ENCODE measurements at regions not wholly inside any gene's neighbourhood (a gene's known extent, or its start where the extent isn't known, plus 50 kb on each side); places are given as distances from the start of the nearest gene placed in this dataset.

DNA sequence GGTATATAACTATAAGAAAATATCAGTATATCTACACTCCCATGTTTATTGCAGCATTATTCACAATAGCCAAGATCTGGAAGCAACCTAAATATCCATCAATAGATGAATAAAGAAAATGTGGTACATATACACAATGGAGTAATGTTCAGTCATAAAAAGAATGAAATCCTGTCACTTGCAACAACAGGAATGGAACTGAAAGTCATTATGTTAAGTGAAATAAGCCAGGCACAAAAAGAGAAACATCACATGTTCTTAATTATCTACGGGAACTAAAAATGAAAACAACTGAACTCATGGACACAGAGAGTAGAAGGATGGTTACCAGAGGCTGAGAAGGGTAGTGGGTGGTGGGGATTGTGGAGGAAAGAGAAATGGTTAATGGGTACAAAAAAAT lies 665.2 kb downstream of the TBC1D4 start:
- no peak for DNase-seq (ENCODE audit: extremely low spot score)
- intact Hi-C loops (cut with DNase I), result no loop called here
- Histone ChIP-seq H3K4me3 (no peak overlapping the region), H3K27me3 (no peaks in the 10 kb centered on the region), H3K36me3 (no peaks in the 10 kb centered on the region), H3K27ac (replicated peaks in 1 of 4) (no peak overlapping the region), H3K9me3 (peaks cover 0 to 9% (median 0%) of the 10 kb centered on the region in 4 donors), H3K4me1 (no peaks in the 10 kb centered on the region)
- TF ChIP-seq, protein P1, sequence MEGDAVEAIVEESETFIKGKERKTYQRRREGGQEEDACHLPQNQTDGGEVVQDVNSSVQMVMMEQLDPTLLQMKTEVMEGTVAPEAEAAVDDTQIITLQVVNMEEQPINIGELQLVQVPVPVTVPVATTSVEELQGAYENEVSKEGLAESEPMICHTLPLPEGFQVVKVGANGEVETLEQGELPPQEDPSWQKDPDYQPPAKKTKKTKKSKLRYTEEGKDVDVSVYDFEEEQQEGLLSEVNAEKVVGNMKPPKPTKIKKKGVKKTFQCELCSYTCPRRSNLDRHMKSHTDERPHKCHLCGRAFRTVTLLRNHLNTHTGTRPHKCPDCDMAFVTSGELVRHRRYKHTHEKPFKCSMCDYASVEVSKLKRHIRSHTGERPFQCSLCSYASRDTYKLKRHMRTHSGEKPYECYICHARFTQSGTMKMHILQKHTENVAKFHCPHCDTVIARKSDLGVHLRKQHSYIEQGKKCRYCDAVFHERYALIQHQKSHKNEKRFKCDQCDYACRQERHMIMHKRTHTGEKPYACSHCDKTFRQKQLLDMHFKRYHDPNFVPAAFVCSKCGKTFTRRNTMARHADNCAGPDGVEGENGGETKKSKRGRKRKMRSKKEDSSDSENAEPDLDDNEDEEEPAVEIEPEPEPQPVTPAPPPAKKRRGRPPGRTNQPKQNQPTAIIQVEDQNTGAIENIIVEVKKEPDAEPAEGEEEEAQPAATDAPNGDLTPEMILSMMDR (IDR thresholded peaks at IDR 0.05), result no peak
- TF ChIP-seq EP300 (IDR thresholded peaks at IDR 0.05) (no peak), POLR2A (IDR thresholded peaks at IDR 0.05; ENCODE audit: low read depth) (no peak)
- WGBS, result 57% methylated on average over 1 of the region's 1 CpG

DNA sequence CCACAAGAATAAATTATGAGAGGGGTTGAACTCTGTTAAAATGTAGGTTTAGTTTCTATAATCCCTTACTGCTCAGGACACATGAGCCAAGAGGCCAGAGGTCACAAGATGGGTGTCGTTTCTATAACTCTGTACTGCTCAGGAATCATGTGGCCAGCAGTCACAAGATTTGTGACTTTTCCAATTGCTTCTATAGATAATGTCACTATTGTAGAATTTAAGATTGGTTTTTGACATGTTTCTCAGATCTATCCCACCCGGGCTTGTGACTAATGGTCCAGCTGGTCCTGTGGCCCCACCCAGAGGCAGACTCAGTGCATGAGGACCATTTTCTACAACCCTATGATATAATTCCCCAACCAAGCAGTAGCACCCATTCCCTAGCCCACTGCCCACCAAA lies 662.0 kb upstream of the KLF12 start:
- 85% methylated on average over 2 of the region's 2 CpGs for WGBS
- H3K9me3 ChIP-seq, result peaks cover 0 to 5% (median 0%) of the 10 kb centered on the region in 4 donors
- no peaks in the 10 kb centered on the region for H3K36me3 ChIP-seq
- TF ChIP-seq, protein P1 (IDR thresholded peaks at IDR 0.05), result no peak
- H3K4me3 ChIP-seq, result no peak overlapping the region
- H3K4me1 ChIP-seq, result no peaks in the 10 kb centered on the region
- intact Hi-C loops (cut with DNase I), result no loop called here
- H3K27me3 ChIP-seq, result no peaks in the 10 kb centered on the region
- no peak for DNase-seq (ENCODE audit: extremely low spot score)
- H3K27ac ChIP-seq (replicated peaks in 1 of 4), result no peak overlapping the region

DNA sequence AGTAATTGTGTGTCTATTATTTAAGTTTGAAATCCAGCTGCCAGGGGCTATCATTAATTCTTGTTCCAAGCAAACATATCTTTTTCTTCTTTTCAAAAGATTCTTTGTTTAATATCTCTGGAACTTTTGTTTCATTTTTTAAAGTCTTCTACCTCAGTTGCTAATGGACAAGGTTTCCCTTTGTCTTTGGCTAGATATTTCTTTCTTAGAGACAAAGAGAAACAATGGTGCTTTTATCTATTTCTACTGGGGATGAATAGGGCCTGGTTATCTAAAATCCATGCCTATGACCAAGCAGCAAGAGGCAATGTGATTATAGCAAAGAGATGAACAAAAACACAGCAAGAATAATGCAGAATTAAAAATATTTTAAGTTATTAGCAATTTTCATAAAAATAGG lies 661.3 kb upstream of the KLF12 start:
- Histone ChIP-seq H3K4me1 (no peaks in the 10 kb centered on the region), H3K4me3 (no peak overlapping the region), H3K27me3 (no peaks in the 10 kb centered on the region), H3K9me3 (peaks cover 0 to 9% (median 3%) of the 10 kb centered on the region in 4 donors), H3K36me3 (no peaks in the 10 kb centered on the region), H3K27ac (replicated peaks in 1 of 4) (no peak overlapping the region)
- no peak for DNase-seq (ENCODE audit: extremely low spot score)
- intact Hi-C loops (cut with DNase I), result no loop called here
- TF ChIP-seq POLR2A (IDR thresholded peaks at IDR 0.05; ENCODE audit: low read depth), result no peak

DNA sequence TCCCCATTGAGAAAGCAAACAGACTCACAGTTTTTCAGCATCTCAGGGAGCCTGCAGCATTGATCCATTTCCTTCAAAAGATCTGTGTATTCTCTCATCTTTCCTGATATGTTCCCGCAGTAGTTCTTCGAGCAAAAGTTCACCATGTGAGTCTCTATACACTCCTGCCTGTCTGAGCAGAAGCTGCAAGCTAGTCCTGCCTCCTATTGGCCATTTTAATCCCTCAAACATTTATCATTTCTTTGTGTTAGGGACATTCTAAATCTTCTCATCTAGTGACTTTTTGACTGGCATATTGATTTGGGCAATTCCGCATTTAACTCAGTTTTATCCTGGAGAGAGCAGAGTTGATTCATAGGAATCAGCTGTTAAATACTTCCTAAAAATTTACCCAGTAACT lies 660.4 kb upstream of the KLF12 start:
- Histone ChIP-seq H3K27me3 (no peaks in the 10 kb centered on the region), H3K4me1 (no peaks in the 10 kb centered on the region), H3K9me3 (peaks cover 0 to 9% (median 4%) of the 10 kb centered on the region in 4 donors), H3K4me3 (no peak overlapping the region), H3K36me3 (no peaks in the 10 kb centered on the region), H3K27ac (replicated peaks in 1 of 4) (no peak overlapping the region)
- TF ChIP-seq POLR2AphosphoS5 (IDR thresholded peaks at IDR 0.05) (no peak), EP300 (IDR thresholded peaks at IDR 0.05) (no peak), POLR2A (IDR thresholded peaks at IDR 0.05; ENCODE audit: low read depth) (no peak)
- TF ChIP-seq, protein P1 (IDR thresholded peaks at IDR 0.05), result no peak
- 92% methylated on average over 3 of the region's 3 CpGs for WGBS
- intact Hi-C loops (cut with DNase I), result no loop called here
- no peak for DNase-seq (ENCODE audit: extremely low spot score)

DNA sequence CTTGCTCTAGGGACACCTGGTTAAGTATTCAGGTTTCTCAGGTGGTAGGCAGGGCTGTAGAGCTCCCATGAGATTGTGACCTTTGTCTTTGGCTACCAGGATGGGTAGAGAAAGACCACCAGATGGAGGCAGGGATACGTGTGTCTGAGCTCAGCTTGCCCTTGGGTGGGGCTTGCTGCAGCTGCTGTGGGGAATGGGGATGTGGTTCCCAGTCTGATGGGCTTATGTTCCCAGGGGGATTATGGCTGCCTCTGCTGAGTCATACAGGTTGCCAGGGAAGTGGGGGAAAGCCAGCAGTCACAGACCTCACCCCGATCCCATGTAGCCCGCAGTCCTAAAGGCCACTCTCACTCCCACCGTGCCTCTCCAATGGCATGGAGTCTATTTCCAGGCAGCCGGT lies 659.9 kb upstream of the KLF12 start:
- WGBS, result 94% methylated on average over 5 of the region's 5 CpGs
- H3K36me3 ChIP-seq, result no peaks in the 10 kb centered on the region
- TF ChIP-seq POLR2A (IDR thresholded peaks at IDR 0.05; ENCODE audit: low read depth) (no peak), POLR2AphosphoS5 (IDR thresholded peaks at IDR 0.05) (no peak), EP300 (IDR thresholded peaks at IDR 0.05) (no peak)
- TF ChIP-seq, protein P1 (IDR thresholded peaks at IDR 0.05), result no peak

More for the DNA sequence above, 659.9 kb upstream of the KLF12 start:
- intact Hi-C loops (cut with DNase I), result no loop called here
- H3K9me3 ChIP-seq, result peaks cover 0 to 9% (median 4%) of the 10 kb centered on the region in 4 donors
- no peak overlapping the region for H3K27ac ChIP-seq (replicated peaks in 1 of 4)
- no peak overlapping the region for H3K4me3 ChIP-seq
- H3K4me1 ChIP-seq, result no peaks in the 10 kb centered on the region
- H3K27me3 ChIP-seq, result no peaks in the 10 kb centered on the region
- DNase-seq (ENCODE audit: extremely low spot score), result no peak
